ENCODE measurements at regions not wholly inside any gene's neighbourhood (a gene's known extent, or its start where the extent isn't known, plus 50 kb on each side); places are given as distances from the start of the nearest gene placed in this dataset.

GRCh38 chr2:8134473-8134932, 547.4 kb upstream of the ID2 start:
- Mint-ChIP-seq H3K27me3 (ENCODE audit: low read depth) (no peaks in the 10 kb centered on the region; the same call in 1 of the 2 replicates), H3K36me3 (ENCODE audit: insufficient read depth in 1 of 3, low read depth in 3 of 3) (peaks cover 0 to 1% (median 0%) of the 10 kb centered on the region in 3 experiments; a peak in 1 of 7 replicates), H3K27ac (no peak overlapping the region; a peak in 1 of 7 replicates), H3K9me3 (peaks cover 2 to 4% of the 10 kb centered on the region in 2 experiments; a peak in 3 of 5 replicates), H3K4me1 (peaks cover 8 to 9% of the 10 kb centered on the region in 2 experiments; a peak in 3 of 4 replicates), H3K4me3 (no peak overlapping the region)
- Histone ChIP-seq H3K27me3 (ENCODE audit: insufficient read depth, low read length) (no peaks in the 10 kb centered on the region), H2BK12ac (ENCODE audit: insufficient read length, low read depth, low read length) (no peak overlapping the region), H3K18ac (ENCODE audit: insufficient read length, low read depth, low read length) (no peak overlapping the region), H4K20me1 (ENCODE audit: control insufficient read depth, insufficient read depth, insufficient read length) (no peaks in the 10 kb centered on the region), H2AFZ (ENCODE audit: low read length) (no peak overlapping the region), H3K9me3 (ENCODE audit: control insufficient read depth, low read depth, low read length) (no peaks in the 10 kb centered on the region), H2BK15ac (ENCODE audit: low read depth, low read length) (no peak overlapping the region), H2AK5ac (ENCODE audit: insufficient read length, low read length) (no peak overlapping the region), H3K23ac (ENCODE audit: insufficient read length, low read depth, low read length) (no peak overlapping the region), H2BK20ac (ENCODE audit: low read depth, low read length, poor library complexity, severe bottlenecking) (no peak overlapping the region), H3K27ac (ENCODE audit: insufficient read length, low read depth, low read length) (no peak overlapping the region), H2BK120ac (ENCODE audit: low read depth, low read length, poor library complexity, severe bottlenecking) (no peak overlapping the region), H3K56ac (ENCODE audit: insufficient read length, low read depth, low read length) (no peak overlapping the region), H3K23me2 (ENCODE audit: insufficient read length, low read depth, low read length, poor library complexity, severe bottlenecking) (no peaks in the 10 kb centered on the region), H3T11ph (ENCODE audit: low read length) (no peak overlapping the region), H4K5ac (ENCODE audit: insufficient read length, low read depth, low read length) (no peak overlapping the region), H2BK5ac (ENCODE audit: insufficient read length, low read length) (no peak overlapping the region), H3K79me2 (ENCODE audit: insufficient read depth, low read length) (no peaks in the 10 kb centered on the region), H3K9ac (ENCODE audit: extremely low read depth, insufficient read length, low read length) (no peak overlapping the region), H4K91ac (ENCODE audit: insufficient read length, low read depth, low read length) (no peak overlapping the region), H3K14ac (ENCODE audit: insufficient read depth, low read length) (no peak overlapping the region), H4K8ac (replicated peaks; ENCODE audit: insufficient read length, low read depth, low read length) (no peak overlapping the region), H3K4me2 (ENCODE audit: insufficient read depth, insufficient read length, low read length) (no peak overlapping the region), H3K4ac (ENCODE audit: low read depth, low read length) (no peak overlapping the region), H3K79me1 (ENCODE audit: insufficient read depth, low read depth, low read length, poor library complexity, severe bottlenecking) (no peaks in the 10 kb centered on the region), H3K4me1 (ENCODE audit: insufficient read depth, low read length) (no peaks in the 10 kb centered on the region; the same call in 1 of the 2 replicates)
- DNase-seq, result no peak
- no peak for TF ChIP-seq CTCF (conservative IDR thresholded peaks at IDR 0.05)
- WGBS (ENCODE audit: extremely low coverage, insufficient read length, low lambda C conversion rate), result no CpG with 5 or more reads among the region's 11 CpGs

All from H9 (cell line).